B cell (primary cell): ENCODE measurements at regions not wholly inside any gene's neighbourhood (a gene's known extent, or its start where the extent isn't known, plus 50 kb on each side); places are given as distances from the start of the nearest gene placed in this dataset.

Experiments
- ATAC-seq: fragments of 200-7000 bp; cut with Tn5 transposase; one replicate; pipeline ENCODE4 v1.10.0; 2021; ENCODE audit warnings: low read depth, mild to moderate bottlenecking, moderate number of reproducible peaks, moderate library complexity
- CTCF ChIA-PET: fragments of 350-600 bp; sonication (Branson Sonifier 250); formaldehyde crosslinking; loops from one replicate; lab custom pipeline; 2021; ENCODE audit warnings: antibody characterized with exemption, inconsistent platforms; lab: Charles Lee
- POLR2A ChIA-PET: fragments of 350-600 bp; sonication (Branson Sonifier 250); formaldehyde crosslinking; loops from one replicate; lab custom pipeline; 2021; ENCODE audit warnings: antibody characterized with exemption; lab: Charles Lee
- DNase-seq: peaks from one replicate; pipeline ENCODE4 v3.0.0; 2013
- H2AFZ ChIP-seq: 2 replicates; pipeline ENCODE4 v1.6.1; 2012; ENCODE audit warnings: mild to moderate bottlenecking, low read depth, low read length; ENCODE audit not compliant: insufficient read depth, poor library complexity, severe bottlenecking
- H3K27ac ChIP-seq, 2 donors: 1 replicate in 1 of 2; 2 replicates in 1 of 2; pipeline ENCODE4 v1.5.1; 2012 to 2013; ENCODE audit warnings: low read length in 2 of 2, mild to moderate bottlenecking in 2 of 2, moderate library complexity in 1 of 2
- H3K27me3 ChIP-seq, 4 experiments: fragments of 200-600 bp in 1 of 4; sonication (generic) in 1 of 4; replicated peaks in 1 of 4; 1 replicate in 2 of 4; 2 replicates in 2 of 4; pipeline versions ENCODE4 v1.6.1 to v1.7.0; 2013 to 2016; ENCODE audit warnings: low read length in 3 of 4, mild to moderate bottlenecking in 2 of 4, mixed read lengths in 1 of 4, moderate library complexity in 1 of 4; ENCODE audit not compliant: insufficient read depth in 4 of 4, control insufficient read depth in 3 of 4; ENCODE audit errors: control extremely low read depth in 1 of 4
- H3K36me3 ChIP-seq, 2 experiments: replicated peaks in 1 of 2; 1 replicate in 1 of 2; 2 replicates in 1 of 2; pipeline versions ENCODE4 v1.6.1 to v1.7.1; 2013; ENCODE audit warnings: low read length in 1 of 2; ENCODE audit not compliant: insufficient read depth in 2 of 2, control insufficient read depth in 1 of 2; ENCODE audit errors: control extremely low read depth in 1 of 2, extremely low read depth in 1 of 2
- H3K4me1 ChIP-seq, 2 donors: fragments of 200-600 bp in 1 of 2; sonication (generic) in 1 of 2; 1 replicate in 1 of 2; 2 replicates in 1 of 2; pipeline versions ENCODE4 v1.5.1 to v1.6.1; 2013 to 2017; ENCODE audit warnings: low read length in 2 of 2; ENCODE audit not compliant: control insufficient read depth in 2 of 2, insufficient read depth in 2 of 2
- H3K4me2 ChIP-seq: replicated peaks from 2 replicates; pipeline ENCODE3; 2012; ENCODE audit warnings: mild to moderate bottlenecking, low read depth, low read length; ENCODE audit not compliant: poor library complexity, severe bottlenecking
- H3K4me3 ChIP-seq, 5 experiments: fragments of 200-600 bp in 1 of 5; sonication (generic) in 1 of 5; 1 replicate in 3 of 5; 2 replicates in 2 of 5; pipeline versions ENCODE4 v1.5.1 to v1.7.0; 2011 to 2016; ENCODE audit warnings: low read length in 4 of 5, mild to moderate bottlenecking in 4 of 5, low read depth in 2 of 5, control low read depth in 1 of 5, moderate library complexity in 1 of 5; ENCODE audit not compliant: insufficient read depth in 1 of 5; ENCODE audit errors: control extremely low read depth in 1 of 5, extremely low read depth in 1 of 5
- H3K79me2 ChIP-seq: fragments of 200-600 bp; sonication (generic); one replicate; pipeline ENCODE4 v1.6.0; 2016; ENCODE audit warnings: low read length; ENCODE audit not compliant: control insufficient read depth, insufficient read depth
- H3K9ac ChIP-seq: fragments of 200-600 bp; sonication (generic); 2 replicates; pipeline ENCODE4 v1.6.1; 2017; ENCODE audit warnings: mild to moderate bottlenecking, low read length, moderate library complexity
- H3K9me3 ChIP-seq, 3 donors: one replicate each; pipeline versions ENCODE4 v1.6.1 to v1.7.1; 2013; ENCODE audit warnings: low read length in 2 of 3; ENCODE audit not compliant: control insufficient read depth in 2 of 3, insufficient read depth in 1 of 3; ENCODE audit errors: control extremely low read depth in 1 of 3
- H4K20me1 ChIP-seq: 2 replicates; pipeline ENCODE4 v1.6.0; 2012; ENCODE audit warnings: mild to moderate bottlenecking, low read length; ENCODE audit not compliant: insufficient read depth, control insufficient read depth, poor library complexity, severe bottlenecking
- H3K27ac Mint-ChIP-seq: one replicate; pipeline ENCODE4 v1.8.0; 2021; ENCODE audit warnings: mixed read lengths
- H3K27me3 Mint-ChIP-seq: one replicate; pipeline ENCODE4 v1.8.0; 2021; ENCODE audit warnings: mixed read lengths
- H3K4me1 Mint-ChIP-seq: one replicate; pipeline ENCODE4 v1.8.0; 2021; ENCODE audit warnings: mixed read lengths
- H3K4me3 Mint-ChIP-seq: one replicate; pipeline ENCODE4 v1.8.0; 2021; ENCODE audit warnings: mixed read lengths
- H3K9me3 Mint-ChIP-seq: one replicate; pipeline ENCODE4 v1.8.0; 2022; ENCODE audit warnings: mixed read lengths; ENCODE audit not compliant: insufficient read depth
- CTCF ChIP-seq: fragments of 200-600 bp; IDR thresholded peaks from one replicate; pipeline ENCODE4 v1.8.0; 2022; ENCODE audit warnings: antibody characterized with exemption, mild to moderate bottlenecking
- EZH2 ChIP-seq: IDR thresholded peaks from 2 replicates; pipeline ENCODE4 v1.6.1; 2012; ENCODE audit warnings: borderline replicate concordance, low read depth, mild to moderate bottlenecking, moderate library complexity, low read length; ENCODE audit not compliant: insufficient read depth, poor library complexity, severe bottlenecking
- WGBS: methylation state at CpG from one replicate; pipeline ENCODE4 v1.1.5; 2013; ENCODE audit warnings: missing lambda C conversion rate; ENCODE audit not compliant: insufficient coverage; 5-methylcytosine and 5-hydroxymethylcytosine counted together
- intact Hi-C: fragments of 100-400 bp; cut with micrococcal nuclease; formaldehyde crosslinking; loops from one replicate; pipeline ENCODE4 v1.10.0; 2022

DNA sequence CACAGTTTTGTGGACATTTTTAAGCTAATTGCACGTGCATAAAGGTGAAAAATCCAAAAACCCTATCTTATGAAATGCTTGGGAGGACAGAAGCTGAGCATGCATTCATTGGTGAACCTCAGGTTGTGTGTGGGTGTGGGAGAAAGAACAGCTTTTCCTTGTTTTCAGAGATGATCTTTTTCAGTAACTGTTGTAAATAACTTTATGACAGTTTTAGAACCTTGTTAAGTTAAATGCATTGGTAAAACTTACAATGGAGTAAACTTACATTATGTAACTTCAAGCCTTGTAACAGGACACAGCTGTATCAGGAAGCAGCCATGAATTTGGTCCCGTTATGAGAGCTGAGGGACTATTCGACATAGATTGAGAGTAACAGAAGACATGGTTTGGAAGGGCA lies 587.4 kb downstream of the GALC start:
- Histone ChIP-seq H3K4me1 (no peaks in the 10 kb centered on the region), H2AFZ (no peak overlapping the region), H3K27ac (no peak overlapping the region), H3K4me2 (no peak overlapping the region), H4K20me1 (no peaks in the 10 kb centered on the region), H3K4me3 (no peak overlapping the region), H3K9ac (no peak overlapping the region), H3K9me3 (no peaks in the 10 kb centered on the region), H3K27me3 (no peaks in the 10 kb centered on the region), H3K79me2 (no peaks in the 10 kb centered on the region), H3K36me3 (no peaks in the 10 kb centered on the region)
- ATAC-seq (no peak), DNase-seq (no peak)
- Mint-ChIP-seq H3K27me3 (no peaks in the 10 kb centered on the region), H3K9me3 (no peaks in the 10 kb centered on the region), H3K4me1 (no peaks in the 10 kb centered on the region), H3K4me3 (no peak overlapping the region), H3K27ac (no peak overlapping the region)
- TF ChIP-seq CTCF = no peak
- no peak for TF ChIP-seq EZH2
- 44% methylated on average over 2 of the region's 3 CpGs for WGBS
- ChIA-PET POLR2A (no interaction called here), CTCF (no interaction called here)
- intact Hi-C loops = no loop called here

DNA sequence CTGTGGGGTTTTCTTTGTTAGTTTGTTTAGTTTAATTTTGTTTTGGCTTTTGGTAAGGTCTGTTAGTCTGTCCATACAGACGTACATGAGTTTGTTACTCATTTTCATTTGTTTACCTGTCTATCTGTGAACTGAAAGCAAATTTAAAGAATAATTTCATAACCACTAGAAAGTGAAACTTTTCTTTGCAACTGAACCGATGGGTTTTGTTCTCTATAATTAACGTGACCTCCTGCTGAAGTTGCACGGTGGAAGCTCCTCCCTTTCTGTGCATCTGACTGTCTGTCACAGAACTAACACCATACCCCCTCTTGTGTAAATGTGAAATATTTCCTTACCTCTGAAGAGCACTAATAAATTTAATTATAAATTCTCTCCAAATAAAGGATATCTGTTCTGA lies 595.5 kb downstream of the GALC start:
- H3K27ac Mint-ChIP-seq = no peak overlapping the region
- WGBS = no CpG with 5 or more reads among the region's 4 CpGs
- no peaks in the 10 kb centered on the region for H3K27me3 Mint-ChIP-seq
- H3K9me3 Mint-ChIP-seq = peaks cover 7% of the 10 kb centered on the region
- no peak for TF ChIP-seq CTCF
- no peak for TF ChIP-seq EZH2
- CTCF ChIA-PET = no interaction called here
- H3K9ac ChIP-seq = no peak overlapping the region
- no peak overlapping the region for H3K4me3 Mint-ChIP-seq
- H4K20me1 ChIP-seq = no peaks in the 10 kb centered on the region
- no peak overlapping the region for H2AFZ ChIP-seq
- H3K27ac ChIP-seq = no peak overlapping the region
- DNase-seq (no peak), ATAC-seq (no peak)
- H3K36me3 ChIP-seq = no peaks in the 10 kb centered on the region
- no peaks in the 10 kb centered on the region for H3K9me3 ChIP-seq
- intact Hi-C loops = no loop called here
- H3K4me1 Mint-ChIP-seq = no peaks in the 10 kb centered on the region
- H3K4me3 ChIP-seq = no peak overlapping the region
- POLR2A ChIA-PET = no interaction called here
- no peaks in the 10 kb centered on the region for H3K27me3 ChIP-seq
- H3K4me2 ChIP-seq = no peak overlapping the region
- no peaks in the 10 kb centered on the region for H3K79me2 ChIP-seq
- H3K4me1 ChIP-seq = no peaks in the 10 kb centered on the region
